Activated naive CD4-positive, alpha-beta T cell treated with Interleukin-2 at 50 U/mL for 16 hours (primary cell): ENCODE measurements at regions not wholly inside any gene's neighbourhood (a gene's known extent, or its start where the extent isn't known, plus 50 kb on each side); places are given as distances from the start of the nearest gene placed in this dataset.

Source experiments
- DNase-seq: peaks from one replicate; pipeline ENCODE4 v3.0.0-alpha.2; 2020

DNA sequence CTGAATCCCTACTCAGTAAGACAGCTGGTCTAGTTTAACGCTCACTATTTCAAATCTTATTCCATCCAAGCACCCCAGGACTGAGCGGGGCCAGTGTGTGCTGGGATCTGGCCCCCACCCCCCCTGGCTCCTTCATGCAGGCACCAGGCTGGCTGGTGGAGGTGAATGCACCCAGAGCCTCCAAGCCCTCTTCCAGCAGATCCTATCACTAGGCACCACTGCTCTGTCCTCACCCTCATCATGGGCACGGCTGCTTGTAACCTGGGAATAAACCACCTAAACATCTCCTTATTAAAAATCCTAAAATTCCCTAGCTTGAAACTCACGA is 194.3 kb downstream of the ARL4C start:
- DNase-seq = no peak

DNA sequence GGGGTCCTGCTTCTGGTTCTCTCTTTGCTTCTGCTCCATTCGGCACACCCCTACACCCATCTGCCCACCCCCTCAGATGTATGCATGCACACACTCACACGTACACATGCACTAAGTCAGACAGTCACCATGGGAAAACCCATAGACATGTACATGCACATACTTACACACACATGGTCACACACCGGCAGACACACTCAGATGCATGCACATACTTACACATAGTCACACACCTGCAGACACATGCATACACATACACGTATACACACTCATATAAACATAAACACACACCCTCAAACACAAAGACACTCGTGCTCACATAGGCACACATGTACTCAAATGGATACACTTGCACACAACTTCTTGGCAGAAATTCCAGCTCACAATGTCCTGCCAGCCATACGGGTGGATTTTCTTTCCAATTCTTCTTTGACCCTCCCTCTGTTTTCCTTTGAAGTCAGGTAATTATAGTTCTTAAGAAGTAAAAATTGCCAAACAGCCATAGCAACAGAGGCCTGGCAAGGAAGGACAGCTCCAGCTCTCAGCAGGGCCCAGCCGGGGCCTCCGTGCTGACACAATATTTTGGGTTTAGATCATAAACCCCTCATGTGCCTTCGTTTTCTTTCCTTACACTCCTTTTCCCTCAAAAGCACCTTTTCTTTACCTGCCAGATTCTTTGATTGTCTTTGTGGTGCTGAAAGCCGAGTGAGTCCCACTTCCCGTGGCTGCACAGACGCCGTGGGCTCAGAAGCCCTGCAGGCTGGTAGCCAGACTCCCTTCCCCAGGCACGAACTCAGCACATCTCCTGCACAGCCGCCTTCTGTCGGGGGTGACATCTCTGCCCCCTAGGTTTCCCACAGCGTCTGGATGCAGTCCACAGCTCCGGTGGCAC is 195.7 kb downstream of the ARL4C start:
- DNase-seq = no peak

DNA sequence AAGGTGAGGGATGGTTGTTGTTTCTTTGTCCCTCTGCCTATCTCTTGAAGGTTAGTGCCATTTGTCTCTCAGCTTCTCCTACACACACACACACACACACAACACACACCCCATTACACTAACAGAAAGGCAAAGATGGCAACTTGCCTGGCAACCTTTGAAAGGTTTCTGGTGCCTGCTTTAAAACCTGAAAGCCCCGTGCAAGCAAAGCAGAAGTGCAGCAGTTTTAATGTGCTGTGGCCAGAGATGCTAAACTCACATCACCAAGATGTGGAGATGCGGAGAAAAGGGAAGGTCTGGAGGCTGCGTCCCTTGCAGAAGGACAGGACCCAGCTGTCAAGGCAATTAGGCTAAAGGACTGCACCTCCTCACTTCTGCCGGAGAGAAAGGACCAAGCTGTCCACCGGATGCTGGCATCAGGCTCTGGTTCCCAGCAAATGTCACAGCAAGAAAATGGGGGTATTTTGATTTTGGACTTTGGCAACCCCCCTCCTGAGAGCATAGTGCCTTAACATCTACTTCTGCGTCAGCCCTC is 196.4 kb downstream of the ARL4C start:
- DNase-seq = no peak

DNA sequence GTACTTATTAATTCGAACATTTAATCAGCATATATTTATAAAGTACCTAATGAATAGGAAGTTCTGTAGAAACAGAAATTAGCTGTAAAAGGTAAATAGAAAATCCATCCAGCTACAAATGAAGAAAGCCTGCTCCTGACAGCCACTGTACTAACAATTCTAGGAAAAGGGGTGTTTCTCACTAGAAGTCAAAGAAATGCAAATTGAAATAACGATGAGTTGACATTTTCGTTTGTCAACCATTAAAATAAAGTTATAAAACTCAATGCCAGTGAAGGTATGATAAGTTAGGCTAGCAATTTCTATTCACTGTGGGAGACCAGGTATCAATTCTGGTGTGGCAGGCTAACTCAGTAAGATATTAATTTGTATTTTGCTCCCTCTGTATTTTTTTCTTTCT is 198.0 kb downstream of the ARL4C start:
- DNase-seq = no peak

DNA sequence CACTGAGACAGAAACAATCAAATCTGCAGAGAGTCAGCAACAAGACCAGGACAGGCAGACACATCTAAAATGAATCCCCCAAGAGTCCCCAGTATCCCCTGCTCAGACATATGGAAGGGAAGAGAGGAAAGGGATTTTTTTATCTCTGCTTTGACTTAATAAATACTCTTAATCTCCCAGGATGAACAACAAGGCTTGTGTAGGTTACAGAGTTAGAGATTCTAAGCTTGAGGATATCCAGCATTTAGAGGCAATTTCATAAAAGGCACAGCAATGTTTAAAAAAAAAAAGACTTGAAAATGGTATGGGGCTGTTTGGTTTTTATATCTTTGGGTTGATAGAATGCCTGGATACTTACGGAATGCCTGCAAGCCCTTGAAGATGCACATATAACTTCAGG is 199.9 kb downstream of the ARL4C start:
- no peak for DNase-seq

DNA sequence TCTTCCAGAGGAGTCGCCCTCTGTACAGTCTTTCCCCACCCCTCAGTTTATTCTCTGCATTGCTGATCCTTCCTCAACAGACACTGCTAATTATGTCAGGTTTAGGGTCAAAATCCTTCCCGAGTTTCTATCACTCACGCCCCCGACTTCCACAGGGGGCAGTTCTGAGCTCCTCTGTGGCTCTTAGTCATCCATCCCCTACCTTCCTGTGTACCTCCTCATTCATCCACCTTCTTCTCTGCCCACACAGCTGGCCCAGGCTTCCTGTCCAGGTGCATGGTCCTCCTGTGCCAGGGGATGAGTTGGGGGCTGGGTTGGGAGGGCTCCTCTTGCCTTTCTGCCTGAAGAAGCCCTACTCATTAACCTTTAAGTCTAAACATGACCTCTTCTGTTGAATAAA is 202.9 kb downstream of the ARL4C start:
- DNase-seq = peak; percentile 13

DNA sequence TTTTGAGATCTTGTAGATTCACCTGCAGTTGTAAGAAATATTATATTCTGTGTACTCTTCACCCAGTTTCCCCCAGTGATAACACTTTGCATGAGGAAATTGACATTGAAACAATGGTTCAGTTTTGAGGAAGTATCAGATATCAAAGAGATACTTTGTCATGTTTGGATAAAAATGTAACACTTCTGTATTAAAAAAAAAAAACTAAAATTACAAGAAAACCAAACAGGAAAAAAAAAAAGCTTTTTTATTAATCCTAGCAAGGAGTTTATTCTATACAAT is 204.0 kb downstream of the ARL4C start:
- DNase-seq = no peak

DNA sequence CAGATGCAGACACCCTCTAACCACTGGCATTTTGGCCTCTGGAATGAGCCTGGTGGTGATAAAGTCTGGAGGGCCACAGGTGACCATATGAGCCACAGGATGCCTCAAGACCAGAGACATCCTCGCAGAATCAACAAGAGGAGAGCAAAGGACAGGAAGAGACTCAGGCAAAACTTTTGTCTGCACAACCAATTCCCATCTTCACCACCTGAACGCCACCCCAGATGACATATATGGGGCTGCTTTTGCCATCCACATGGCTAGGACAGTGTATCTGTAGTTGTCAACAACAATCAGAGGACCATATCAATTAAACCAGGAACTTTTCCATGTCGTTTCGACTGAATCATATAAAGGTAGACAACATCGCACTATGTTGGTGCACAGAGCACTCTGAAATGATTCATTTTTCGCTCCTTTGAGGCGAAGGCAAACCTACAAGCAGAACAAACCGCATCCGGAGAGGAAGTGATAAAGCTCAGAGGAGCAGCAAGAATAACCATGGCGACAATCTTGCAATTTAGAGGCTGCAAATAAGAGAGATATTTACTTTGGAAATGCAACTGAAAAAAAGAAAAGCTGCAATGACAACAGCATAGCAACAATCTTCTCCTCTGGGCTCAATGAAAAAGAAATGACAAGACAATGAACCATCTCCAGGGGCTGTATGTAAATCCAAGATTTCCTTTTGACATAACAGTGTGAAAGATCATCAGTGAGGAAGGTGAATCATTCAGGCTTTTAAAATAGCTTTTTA is 204.5 kb downstream of the ARL4C start:
- peak; percentile 67 for DNase-seq

DNA sequence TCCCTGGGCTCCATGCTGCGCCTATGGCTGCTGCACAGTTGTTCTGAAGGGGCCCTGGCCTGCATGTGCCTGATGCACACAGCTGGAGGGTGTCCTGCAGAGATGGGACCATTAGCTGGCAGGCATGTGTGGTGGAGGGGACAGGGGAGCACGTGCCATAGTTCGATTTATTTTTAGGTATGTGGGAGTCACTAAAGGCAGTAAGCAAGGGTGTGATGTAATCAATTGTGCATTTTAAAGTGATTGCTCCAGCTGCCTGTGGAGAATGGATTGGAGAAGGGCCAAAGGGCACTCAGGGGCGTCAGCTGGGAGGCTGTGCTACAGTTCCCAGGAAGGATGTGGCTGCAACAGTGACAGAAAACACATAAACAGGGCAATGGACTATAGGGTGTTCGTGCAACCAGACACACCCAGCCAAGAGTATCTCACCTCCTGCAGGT is 205.1 kb downstream of the ARL4C start:
- no peak for DNase-seq

DNA sequence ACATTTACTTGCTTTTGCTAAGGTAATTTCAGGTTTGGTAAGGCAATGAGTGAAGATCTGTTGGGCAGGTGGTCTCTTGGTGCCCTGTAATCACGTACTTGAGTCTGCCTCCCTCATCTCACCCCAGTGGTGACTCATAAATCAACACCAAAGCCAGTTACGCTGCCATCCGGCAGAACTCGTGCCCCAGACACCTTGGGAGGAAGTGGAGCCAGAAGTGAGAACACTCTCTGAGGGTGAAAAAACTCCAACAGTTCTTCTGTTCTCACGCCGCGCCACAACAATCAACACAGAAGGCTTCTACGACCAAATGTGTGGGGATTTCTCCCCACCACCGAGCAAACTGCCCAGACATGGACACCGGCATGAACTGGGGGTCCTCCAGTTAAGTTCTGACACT is 206.2 kb downstream of the ARL4C start:
- peak; percentile 84 for DNase-seq

DNA sequence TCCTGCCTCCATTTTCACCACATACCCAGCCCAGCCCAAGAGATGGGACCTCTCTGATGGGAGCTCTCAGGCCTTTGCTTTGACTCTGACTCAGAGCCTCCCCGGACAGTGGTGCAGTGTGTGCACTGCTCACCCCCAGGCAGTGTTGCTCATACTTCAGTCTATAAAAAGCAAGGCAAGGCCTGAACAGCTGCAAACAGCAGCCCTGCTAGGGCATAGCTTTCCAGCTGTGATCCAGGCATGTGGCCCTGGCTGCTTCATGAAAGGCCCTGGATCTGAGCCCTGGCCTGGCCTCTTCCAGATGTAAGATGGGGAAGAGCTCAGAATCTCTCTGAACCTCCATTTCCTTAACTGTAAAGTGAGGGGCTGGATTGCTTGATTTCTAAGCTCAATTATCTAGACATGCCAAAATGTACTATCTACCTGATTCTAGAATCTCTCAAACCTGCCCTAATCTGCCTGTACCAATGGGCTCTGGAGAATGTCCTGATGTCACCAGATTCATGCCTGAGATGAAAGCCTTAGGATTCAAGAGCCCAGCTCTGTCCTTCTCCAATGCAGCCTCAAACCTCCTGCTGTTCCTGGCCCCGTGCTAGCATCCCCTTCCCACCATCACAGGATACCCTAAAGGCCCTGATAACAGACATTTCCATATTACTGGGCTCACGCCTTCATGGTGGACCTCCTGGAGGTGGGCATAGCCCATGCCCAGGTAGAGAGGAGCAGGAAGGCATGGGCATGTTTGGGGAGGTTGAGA is 206.9 kb downstream of the ARL4C start:
- DNase-seq = peak; percentile 57

DNA sequence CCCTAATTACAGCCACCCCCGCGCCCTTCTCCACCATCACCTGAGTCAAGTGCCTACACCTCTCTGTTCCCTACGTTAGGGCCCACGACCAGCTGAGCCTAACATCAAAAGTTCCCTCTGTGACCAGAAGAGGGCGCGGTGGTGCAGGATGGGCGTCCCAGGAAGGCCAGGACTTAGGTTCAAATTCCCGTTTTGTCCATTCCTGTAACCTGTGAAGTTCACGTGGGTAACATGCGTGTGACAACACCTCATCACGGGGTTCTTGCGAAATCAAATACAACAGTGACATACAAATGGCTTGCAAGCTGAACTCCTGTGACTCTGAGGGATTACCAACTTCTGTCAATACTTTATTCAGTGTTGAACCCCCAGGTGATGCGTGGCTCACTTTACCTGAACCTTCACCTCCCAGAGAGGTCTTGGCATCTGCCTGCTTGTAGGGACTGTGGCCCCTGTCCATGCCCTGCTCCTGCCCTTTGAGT is 207.9 kb downstream of the ARL4C start:
- peak; percentile 75 for DNase-seq

DNA sequence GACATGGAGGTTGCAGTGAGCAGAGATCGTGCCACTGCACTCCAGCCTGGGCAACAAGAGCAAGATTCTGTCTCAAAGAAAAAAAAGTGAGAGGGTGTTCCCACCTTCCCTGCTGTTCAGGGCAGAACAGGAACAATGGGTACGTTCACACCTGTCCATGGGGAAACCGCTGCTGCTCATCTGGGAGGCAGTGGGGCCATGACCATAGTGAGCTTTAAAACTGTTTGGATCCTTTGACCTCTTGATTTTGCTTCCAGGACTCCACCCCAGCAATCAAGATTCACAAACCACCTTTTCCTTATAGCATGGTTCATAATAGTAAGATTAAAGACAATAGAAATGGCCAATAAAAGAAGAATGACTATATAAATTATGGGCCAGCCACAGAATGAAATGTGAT is 209.2 kb downstream of the ARL4C start:
- DNase-seq = no peak

DNA sequence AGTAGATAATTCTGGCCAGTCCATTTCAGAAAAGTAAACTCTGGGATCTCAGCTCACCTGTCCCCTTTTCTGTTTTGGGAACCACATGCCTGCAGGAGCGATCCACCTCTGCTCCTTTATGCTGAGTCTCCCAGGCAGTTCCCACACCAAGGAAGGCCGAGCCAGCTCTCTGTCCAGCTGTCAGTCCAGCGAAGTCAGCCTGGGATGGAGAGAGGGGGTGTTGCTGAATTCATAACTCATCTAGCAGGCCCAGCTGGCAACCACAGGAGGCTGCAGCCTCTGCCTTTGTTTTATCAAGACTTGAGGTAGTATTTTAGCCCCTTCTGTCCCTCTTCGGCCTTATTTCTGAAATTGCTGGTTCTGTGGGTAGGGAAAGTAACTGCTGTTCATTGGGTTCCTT is 209.9 kb downstream of the ARL4C start:
- no peak for DNase-seq

DNA sequence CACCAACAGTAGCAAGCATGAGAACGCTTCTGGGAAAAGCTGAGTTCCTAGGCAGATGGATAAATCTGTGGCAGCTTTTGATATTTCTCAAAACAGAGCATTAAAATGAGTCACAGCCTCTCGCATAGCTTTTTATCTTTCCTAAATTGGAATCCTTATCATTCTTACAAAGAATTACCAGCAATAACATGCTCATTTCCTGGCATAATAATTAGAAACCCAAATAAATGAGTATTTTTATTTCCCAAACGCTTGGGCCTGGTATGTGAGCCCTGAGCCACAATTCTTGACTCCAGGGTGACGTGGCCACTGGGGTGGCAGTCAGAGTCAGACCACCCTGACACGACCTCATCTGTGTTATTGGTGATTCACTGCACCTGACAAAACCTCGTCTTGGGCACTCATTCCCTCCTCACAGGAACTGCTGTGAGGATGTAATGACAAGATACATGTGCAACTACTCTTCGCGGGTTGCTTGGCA is 210.7 kb downstream of the ARL4C start:
- no peak for DNase-seq

DNA sequence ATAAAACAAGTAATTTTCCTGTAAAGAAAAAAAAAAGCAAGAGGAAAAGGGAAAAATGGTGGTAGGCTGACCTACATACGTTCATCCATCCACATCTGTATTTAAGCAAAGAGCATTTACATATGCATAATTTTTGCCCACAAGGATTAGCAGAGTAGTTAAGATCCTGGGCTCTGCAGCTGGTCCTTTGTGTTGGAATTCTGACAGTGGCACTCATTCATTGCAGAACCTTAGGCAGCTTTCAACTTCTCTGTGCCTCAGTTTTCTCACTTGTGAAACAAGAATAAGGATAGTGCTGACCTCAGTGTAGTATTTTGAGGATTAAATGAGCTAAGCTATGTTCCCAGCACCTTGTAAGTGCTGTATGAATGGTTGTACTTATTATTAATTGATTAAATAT is 211.3 kb downstream of the ARL4C start:
- no peak for DNase-seq

DNA sequence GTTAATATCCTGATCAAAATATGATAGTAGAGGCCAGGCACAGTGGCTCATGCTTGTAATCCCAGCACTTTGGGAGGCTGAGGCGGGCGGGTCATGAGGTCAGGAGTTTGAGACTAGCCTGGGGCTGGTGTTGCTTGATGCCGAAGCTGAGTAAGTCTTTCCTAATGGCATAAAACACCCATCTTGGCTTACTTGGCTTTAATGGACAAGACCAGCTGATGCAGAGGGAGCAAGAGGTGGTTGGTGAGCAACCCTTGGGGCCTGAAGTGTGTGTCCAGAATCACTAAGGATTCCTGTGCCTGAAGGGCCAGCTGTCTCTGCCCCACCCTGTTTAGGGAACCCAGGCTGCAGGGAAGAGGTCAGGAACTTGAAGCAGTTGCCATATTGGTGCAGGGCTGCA is 217.2 kb downstream of the ARL4C start:
- DNase-seq = no peak

DNA sequence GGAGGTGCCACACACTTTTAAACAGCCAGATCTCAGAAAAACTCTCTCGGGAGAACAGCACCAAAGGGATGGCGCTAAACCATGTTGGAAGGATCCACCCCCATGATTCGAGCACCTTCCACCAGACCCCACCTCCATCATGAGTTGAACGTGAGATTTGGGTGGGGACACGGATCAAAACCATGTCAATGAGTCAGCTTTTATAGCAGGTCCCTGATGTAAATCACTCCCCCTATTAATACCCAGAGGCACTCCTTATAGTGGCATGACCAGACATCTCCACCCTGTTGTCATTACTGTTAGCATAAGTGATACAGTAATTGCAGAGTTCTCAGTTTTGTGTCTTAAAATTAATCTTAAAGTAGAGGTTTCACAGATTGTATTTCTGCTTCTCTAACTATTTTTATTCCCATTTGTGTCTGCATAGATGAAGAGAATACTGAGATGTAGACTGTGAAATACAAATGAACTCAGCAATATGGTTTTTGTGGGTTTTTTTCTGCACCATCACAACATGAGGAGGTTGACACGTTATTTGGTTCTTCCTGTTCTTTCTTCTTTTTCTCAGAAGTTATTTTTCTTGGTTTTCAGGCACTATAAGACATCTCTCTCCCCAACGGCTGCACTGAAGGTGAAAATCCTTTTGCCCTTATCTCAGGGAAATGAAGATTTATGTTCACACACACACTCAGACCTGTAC is 218.2 kb downstream of the ARL4C start:
- DNase-seq = peak; percentile 33

DNA sequence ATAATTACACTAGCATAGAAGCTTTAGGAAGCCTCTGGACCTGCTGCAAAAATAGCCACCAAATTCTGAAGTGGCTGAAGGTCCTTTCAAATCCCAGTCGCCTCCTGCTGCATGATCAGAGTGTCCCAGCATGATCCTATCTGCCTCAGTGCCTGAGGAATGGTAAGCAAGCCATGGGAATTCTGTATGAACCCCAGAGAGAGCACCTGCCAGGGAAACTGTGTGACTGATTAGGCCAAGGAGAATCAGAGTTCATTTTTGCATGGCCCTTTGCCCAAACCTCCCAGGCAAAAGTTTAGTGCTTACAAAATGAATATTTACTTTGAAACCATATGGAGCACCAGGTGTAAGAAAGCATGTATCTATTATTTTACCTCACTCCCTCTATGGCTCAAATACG is 221.4 kb downstream of the ARL4C start:
- no peak for DNase-seq

DNA sequence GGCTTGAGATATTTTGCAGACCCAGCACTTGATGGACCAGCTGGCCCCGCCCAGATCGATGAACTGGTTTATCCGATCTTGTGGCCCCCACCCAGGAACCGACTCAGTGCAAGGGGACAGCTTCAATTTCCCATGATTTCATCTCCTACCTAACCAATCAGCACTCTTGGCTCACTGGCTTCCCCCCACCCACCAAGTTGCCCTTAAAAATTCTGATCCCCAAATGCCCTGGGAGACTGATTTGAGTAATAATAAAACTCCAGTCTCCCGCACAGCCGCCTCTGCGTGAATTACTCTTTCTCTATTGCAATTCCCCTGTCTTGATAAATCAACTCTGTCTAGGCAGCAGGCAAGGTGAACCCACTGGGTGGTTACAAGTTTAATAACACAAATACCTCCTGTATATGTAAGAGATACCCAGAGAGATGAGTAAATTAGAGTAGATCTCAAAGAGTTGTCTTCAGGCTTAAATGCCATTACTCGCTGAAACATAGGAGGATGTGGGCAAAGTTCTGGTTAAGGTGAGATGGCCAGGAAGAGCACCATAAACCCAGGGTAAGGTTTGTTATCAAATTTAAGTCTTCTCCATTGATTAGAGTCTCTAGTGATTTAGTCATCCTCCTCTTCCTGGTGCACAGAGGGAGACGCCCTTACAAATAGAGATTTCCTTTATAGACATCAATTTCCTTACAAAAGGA is 222.8 kb downstream of the ARL4C start:
- DNase-seq = peak; percentile 57

DNA sequence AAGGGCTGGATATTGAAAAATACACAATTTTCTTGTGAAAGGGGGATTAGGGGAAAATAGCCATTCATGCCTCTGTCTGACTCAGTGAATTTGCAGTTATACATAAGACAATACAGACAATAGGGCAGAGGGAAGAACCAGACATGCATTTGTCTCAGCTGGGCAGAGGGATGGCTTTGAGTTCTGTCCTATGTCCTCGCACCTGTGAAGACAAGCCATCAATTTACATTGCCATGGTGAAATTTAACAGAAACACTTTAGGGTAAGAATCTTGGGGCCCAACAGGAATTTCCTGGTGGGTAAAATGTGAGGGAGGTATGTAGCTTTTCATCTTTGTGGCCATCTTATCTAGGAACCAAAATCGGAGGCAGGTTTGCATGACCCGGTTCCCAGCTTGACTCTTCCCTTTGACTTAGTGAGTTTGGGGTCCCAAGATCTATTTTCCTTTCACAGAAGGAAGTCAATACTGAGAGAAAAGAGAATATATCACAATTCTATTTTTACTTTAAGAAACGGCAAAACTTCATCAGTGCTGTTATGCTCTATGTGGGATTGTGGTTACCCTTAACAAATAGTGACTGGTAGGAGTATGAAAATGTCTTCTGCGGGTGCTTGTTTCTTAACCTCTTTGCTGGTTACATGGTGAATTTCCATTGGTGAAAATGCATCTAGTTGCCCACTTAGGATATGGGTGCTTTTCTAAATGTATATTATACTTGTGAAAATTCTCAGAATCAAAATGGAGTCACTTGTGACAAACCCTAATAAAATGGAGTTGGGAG is 221.8 kb downstream of the SPP2 start:
- no peak for DNase-seq
